Keratinocyte (primary cell): ENCODE measurements at regions not wholly inside any gene's neighbourhood (a gene's known extent, or its start where the extent isn't known, plus 50 kb on each side); places are given as distances from the start of the nearest gene placed in this dataset.

ENCODE experiments used
- DNase-seq: peaks from one replicate; pipeline ENCODE4 v3.0.0-alpha.2; 2011; ENCODE audit warnings: low read depth, missing footprints, low spot score
- FAIRE-seq: peaks from 2 replicates; lab custom pipeline; 2011; peaks lifted over from hg19 to GRCh38; lab: Jason Lieb, UNC
- H2AFZ ChIP-seq: 2 replicates; pipeline ENCODE4 v1.6.0; 2012; ENCODE audit warnings: low read length, control low read depth, inconsistent platforms; ENCODE audit not compliant: control insufficient read depth
- H3K27ac ChIP-seq: 2 replicates; pipeline ENCODE4 v1.5.1; 2011; ENCODE audit warnings: low read length; ENCODE audit not compliant: control insufficient read depth, insufficient read depth
- H3K27me3 ChIP-seq: 3 replicates; pipeline ENCODE4 v1.6.0; 2011; ENCODE audit warnings: low read length; ENCODE audit not compliant: control insufficient read depth, insufficient read depth; ENCODE audit errors: extremely low read depth
- H3K36me3 ChIP-seq, 2 experiments: 2 replicates in 1 of 2; 3 replicates in 1 of 2; pipeline ENCODE4 v1.5.1; 2011; ENCODE audit warnings: low read length in 2 of 2, mild to moderate bottlenecking in 1 of 2; ENCODE audit not compliant: control insufficient read depth in 2 of 2, insufficient read depth in 2 of 2; ENCODE audit errors: extremely low read depth in 1 of 2
- H3K4me1 ChIP-seq: 3 replicates; pipeline ENCODE4 v1.5.1; 2011; ENCODE audit warnings: low read length; ENCODE audit not compliant: control insufficient read depth, insufficient read depth; ENCODE audit errors: extremely low read depth
- H3K4me2 ChIP-seq: 3 replicates; pipeline ENCODE4 v1.6.0; 2011; ENCODE audit warnings: low read depth, low read length; ENCODE audit not compliant: control insufficient read depth, insufficient read depth; ENCODE audit errors: extremely low read depth
- H3K4me3 ChIP-seq, 3 experiments: fragments of 200-600 bp in 1 of 3; sonication (generic) in 1 of 3; 2 replicates in 2 of 3; 3 replicates in 1 of 3; pipeline ENCODE4 v1.5.1; 2011 to 2016; ENCODE audit warnings: low read length in 3 of 3, mild to moderate bottlenecking in 3 of 3, control low read depth in 2 of 3, inconsistent platforms in 1 of 3, low read depth in 1 of 3, mixed read lengths in 1 of 3, mixed run types in 1 of 3, moderate library complexity in 1 of 3; ENCODE audit not compliant: control insufficient read depth in 2 of 3, insufficient read depth in 2 of 3; ENCODE audit errors: extremely low read depth in 1 of 3
- H3K79me2 ChIP-seq: 2 replicates; pipeline ENCODE4 v1.6.0; 2012; ENCODE audit warnings: low read length; ENCODE audit not compliant: control insufficient read depth, insufficient read depth
- H3K9ac ChIP-seq: 3 replicates; pipeline ENCODE4 v1.6.0; 2011; ENCODE audit warnings: low read length; ENCODE audit not compliant: control insufficient read depth, insufficient read depth; ENCODE audit errors: extremely low read depth
- H3K9me1 ChIP-seq: 3 replicates; pipeline ENCODE4 v1.6.0; 2011; ENCODE audit warnings: low read length; ENCODE audit not compliant: control insufficient read depth, insufficient read depth; ENCODE audit errors: extremely low read depth
- H3K9me3 ChIP-seq: 2 replicates; pipeline ENCODE4 v1.5.1; 2012; ENCODE audit warnings: low read depth, low read length; ENCODE audit not compliant: control insufficient read depth
- H4K20me1 ChIP-seq: 3 replicates; pipeline ENCODE4 v1.6.0; 2011; ENCODE audit warnings: low read length; ENCODE audit not compliant: control insufficient read depth, insufficient read depth; ENCODE audit errors: extremely low read depth
- EZH2 ChIP-seq: IDR thresholded peaks from one replicate; pipeline ENCODE4 v1.6.1; 2012; ENCODE audit warnings: inconsistent platforms, mild to moderate bottlenecking, low read length, moderate library complexity
- dilution Hi-C: fragments of 300-500 bp; cut with MboI; formaldehyde crosslinking; loops from one replicate; pipeline ENCODE4 v1.7.0; 2020; ENCODE audit warnings: low sequenced_read_pairs; ENCODE audit not compliant: extremely low pct_ligation_motif_present
- TF ChIP-seq, protein P1 (sequence below), 3 experiments: IDR thresholded peaks in 1 of 3; conservative IDR thresholded peaks in 1 of 3; optimal IDR thresholded peaks in 1 of 3; 2 replicates in 2 of 3; 3 replicates in 1 of 3; pipeline versions ENCODE3 to v1.5.1; 2011; ENCODE audit warnings: low read length in 3 of 3, mild to moderate bottlenecking in 3 of 3, moderate library complexity in 2 of 3, control low read depth in 1 of 3, inconsistent platforms in 1 of 3; ENCODE audit not compliant: insufficient read depth in 2 of 3; ENCODE audit errors: extremely low read depth in 1 of 3

DNA sequence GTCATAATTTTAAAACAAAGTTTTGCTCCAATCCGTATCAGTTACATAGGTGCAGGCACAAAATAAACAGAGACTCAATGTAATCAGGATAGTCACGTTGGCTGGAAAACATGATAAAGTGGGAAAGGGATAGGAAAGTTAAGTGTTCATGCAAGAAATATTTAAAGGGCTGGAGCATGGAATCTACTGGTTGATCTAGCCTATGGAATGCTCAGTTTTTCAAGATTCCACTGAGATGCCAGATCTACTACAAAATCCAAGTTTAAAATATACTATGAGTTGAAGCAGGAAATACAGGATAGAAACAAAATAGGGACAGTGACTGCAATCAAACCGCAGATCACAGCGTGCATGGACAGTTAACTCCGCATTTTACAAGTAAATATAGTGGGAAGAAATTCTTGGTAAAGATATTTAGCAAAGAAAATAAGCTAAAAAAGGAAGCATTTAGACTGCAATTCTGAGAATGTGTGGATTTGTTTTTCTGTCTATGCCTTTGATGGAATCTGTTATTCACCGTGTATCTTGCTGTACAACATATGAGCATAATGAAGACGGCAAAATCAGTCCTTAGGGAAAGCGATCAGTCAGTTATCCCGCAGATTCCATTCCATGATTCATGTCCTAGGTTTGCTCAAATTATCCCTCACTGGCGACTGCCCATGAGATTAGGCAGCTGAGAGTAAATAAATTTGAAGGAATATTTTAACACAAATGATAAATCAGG is 1044.3 kb downstream of the FLRT2 start:
- no peak overlapping the region for H3K4me3 ChIP-seq
- FAIRE-seq: no peak
- dilution Hi-C loops: no loop called here

DNA sequence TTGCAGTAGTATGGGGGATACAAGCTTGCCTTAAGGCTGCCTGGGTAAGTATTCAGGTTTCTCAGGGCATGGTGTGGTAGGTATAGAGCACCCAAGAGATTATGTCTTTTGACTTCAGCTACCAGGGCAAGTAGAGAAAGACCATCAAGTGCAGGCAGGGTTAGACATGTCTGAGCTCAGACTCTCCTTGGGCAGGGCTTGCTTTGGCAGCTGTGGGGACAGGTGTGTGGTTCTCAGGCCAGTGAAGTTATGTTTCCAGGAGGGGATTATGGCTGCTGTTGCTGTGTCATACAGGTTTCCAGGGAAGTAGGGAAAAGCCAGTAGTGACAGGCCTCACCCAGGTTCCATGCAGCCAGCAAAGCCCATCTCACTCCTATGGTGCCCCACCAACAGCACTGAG is 1040.4 kb downstream of the FLRT2 start:
- no peak overlapping the region for H3K27ac ChIP-seq
- H3K9me1 ChIP-seq: no peaks in the 10 kb centered on the region
- H3K4me1 ChIP-seq: no peaks in the 10 kb centered on the region
- dilution Hi-C loops: no loop called here
- TF ChIP-seq, protein P1, sequence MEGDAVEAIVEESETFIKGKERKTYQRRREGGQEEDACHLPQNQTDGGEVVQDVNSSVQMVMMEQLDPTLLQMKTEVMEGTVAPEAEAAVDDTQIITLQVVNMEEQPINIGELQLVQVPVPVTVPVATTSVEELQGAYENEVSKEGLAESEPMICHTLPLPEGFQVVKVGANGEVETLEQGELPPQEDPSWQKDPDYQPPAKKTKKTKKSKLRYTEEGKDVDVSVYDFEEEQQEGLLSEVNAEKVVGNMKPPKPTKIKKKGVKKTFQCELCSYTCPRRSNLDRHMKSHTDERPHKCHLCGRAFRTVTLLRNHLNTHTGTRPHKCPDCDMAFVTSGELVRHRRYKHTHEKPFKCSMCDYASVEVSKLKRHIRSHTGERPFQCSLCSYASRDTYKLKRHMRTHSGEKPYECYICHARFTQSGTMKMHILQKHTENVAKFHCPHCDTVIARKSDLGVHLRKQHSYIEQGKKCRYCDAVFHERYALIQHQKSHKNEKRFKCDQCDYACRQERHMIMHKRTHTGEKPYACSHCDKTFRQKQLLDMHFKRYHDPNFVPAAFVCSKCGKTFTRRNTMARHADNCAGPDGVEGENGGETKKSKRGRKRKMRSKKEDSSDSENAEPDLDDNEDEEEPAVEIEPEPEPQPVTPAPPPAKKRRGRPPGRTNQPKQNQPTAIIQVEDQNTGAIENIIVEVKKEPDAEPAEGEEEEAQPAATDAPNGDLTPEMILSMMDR (optimal IDR thresholded peaks at IDR 0.05 in 1 of 3, IDR thresholded peaks at IDR 0.05 in 1 of 3, conservative IDR thresholded peaks at IDR 0.05 in 1 of 3; ENCODE audit: extremely low read depth in 1 of 3, insufficient read depth in 2 of 3, low read length in 3 of 3): no peak
- no peak for TF ChIP-seq EZH2
- H3K4me2 ChIP-seq: no peak overlapping the region
- no peaks in the 10 kb centered on the region for H4K20me1 ChIP-seq
- no peaks in the 10 kb centered on the region for H3K27me3 ChIP-seq
- no peak overlapping the region for H3K9ac ChIP-seq
- FAIRE-seq (no peak), DNase-seq (no peak)
- H3K36me3 ChIP-seq: no peaks in the 10 kb centered on the region
- peak overlapping the region; percentile 44 for H2AFZ ChIP-seq
- no peak overlapping the region for H3K4me3 ChIP-seq
- no peaks in the 10 kb centered on the region for H3K9me3 ChIP-seq
- H3K79me2 ChIP-seq: no peaks in the 10 kb centered on the region

More for the DNA sequence above, 1044.3 kb downstream of the FLRT2 start:
- no peak for TF ChIP-seq EZH2
- TF ChIP-seq, protein P1 (optimal IDR thresholded peaks at IDR 0.05 in 1 of 3, IDR thresholded peaks at IDR 0.05 in 1 of 3, conservative IDR thresholded peaks at IDR 0.05 in 1 of 3; ENCODE audit: extremely low read depth in 1 of 3, insufficient read depth in 2 of 3, low read length in 3 of 3): no peak
- Histone ChIP-seq H3K27me3 (no peaks in the 10 kb centered on the region), H3K27ac (no peak overlapping the region), H3K36me3 (no peaks in the 10 kb centered on the region), H3K9me3 (no peaks in the 10 kb centered on the region), H4K20me1 (no peaks in the 10 kb centered on the region), H2AFZ (no peak overlapping the region), H3K4me2 (no peak overlapping the region), H3K79me2 (no peaks in the 10 kb centered on the region), H3K9me1 (no peaks in the 10 kb centered on the region), H3K4me1 (no peaks in the 10 kb centered on the region), H3K9ac (no peak overlapping the region)
- DNase-seq: no peak
